ENCODE measurements at regions not wholly inside any gene's neighbourhood (a gene's known extent, or its start where the extent isn't known, plus 50 kb on each side); places are given as distances from the start of the nearest gene placed in this dataset.

DNA sequence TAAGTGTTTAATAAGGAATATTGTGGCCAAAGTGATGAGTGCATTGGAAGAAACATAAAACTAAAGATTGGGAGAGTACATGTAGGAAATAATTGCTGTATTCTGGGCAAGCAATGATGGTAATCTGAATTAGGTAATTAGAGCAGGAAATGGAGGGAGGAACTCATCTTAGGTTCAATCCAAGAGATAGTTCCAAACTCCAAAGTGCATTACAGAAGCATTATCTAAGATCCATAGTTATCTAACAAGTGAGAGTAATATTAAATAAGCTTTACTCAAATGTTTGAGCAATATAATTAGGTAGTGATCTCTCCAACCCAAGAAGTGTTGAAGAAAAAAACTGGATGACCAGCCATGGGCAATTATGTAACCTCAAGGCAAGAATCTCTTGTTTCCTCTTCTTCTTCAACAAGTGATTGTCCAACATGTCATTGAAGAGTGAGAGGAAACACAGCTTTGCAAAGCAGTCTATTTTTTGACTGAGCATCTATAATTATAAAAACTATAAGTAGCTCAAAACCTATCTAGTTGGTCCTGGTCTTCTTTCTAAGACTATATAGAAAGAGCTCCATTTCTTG is 181.2 kb upstream of the TNFAIP3 start:
- in situ Hi-C loops (cut with MboI; ENCODE audit: low sequenced_read_pairs), result loop anchor here (25.0 kb wide), 1 partner anchor 426 kb away; the partner anchor contains the start of gene PERP

GRCh38 chr6:137687818-137688217 is 179.2 kb upstream of the TNFAIP3 start:
- in situ Hi-C loops (cut with MboI; ENCODE audit: low sequenced_read_pairs), result loop anchor here (25.0 kb wide), 1 partner anchor 424 kb away; the partner anchor contains the start of gene PERP

DNA sequence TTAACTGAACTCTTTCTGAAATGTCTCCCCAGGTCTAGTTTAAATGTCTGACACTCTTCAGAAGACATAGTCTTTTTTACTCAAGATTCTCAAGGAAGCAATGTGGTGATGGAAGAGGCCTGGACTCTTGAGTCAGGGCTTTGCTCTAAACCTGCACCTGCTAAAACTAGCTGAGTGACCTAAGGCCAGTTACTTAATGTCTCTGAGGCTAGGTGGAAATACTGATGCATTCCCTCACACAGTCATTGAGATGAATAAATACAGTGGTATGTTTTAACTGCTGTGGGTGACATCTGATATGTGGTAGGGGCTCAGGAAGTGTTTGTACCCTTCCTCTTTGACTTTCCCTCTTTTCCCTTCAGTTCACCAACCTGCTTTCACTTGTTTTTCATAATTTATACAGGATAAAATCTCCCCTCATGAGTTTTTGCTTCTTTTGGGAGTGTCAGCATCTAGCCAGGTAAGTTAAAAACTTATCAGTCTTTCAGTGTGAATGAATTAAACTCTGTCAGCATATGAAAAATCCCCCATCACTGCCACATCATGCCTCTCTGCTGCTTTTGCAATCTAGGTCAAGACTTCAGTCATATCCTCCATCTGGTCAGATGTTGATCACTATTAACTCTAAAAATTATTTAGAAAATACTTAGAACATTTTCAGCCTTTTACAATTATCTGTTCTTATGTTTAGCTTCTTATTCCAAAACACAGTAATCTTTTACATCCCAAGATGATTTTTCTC is 178.7 kb upstream of the TNFAIP3 start:
- in situ Hi-C loops (cut with MboI; ENCODE audit: low sequenced_read_pairs), result loop anchor here (25.0 kb wide), 1 partner anchor 424 kb away; the partner anchor contains the start of gene PERP

GRCh38 chr6:137689377-137689776 is 177.7 kb upstream of the TNFAIP3 start:
- in situ Hi-C loops (cut with MboI; ENCODE audit: low sequenced_read_pairs), result loop anchor here (25.0 kb wide), 1 partner anchor 423 kb away; the partner anchor contains the start of gene PERP

DNA sequence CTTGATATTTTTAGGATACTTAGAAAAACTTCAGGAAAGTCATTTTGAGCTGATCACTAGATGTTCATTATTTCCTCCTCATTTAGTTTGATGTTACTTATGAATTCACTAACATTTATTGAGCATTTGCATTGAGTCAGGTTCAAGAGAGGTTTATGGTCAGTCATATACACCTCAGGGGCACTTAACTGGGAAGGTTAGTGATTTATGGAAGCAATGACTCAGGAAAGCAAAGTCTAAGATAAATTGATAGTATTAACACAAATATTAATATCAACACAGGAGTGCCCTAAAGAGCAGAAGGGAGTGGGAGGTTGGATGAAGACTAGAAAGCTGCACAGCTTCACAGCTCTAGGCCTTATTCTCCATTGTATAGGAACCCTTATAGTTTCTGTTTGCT is 177.0 kb upstream of the TNFAIP3 start:
- in situ Hi-C loops (cut with MboI; ENCODE audit: low sequenced_read_pairs), result loop anchor here (25.0 kb wide), 1 partner anchor 422 kb away; the partner anchor contains the start of gene PERP

- in situ Hi-C loops (cut with MboI; ENCODE audit: low sequenced_read_pairs), result loop anchor here (25.0 kb wide), 1 partner anchor 422 kb away; the partner anchor contains the start of gene PERP
These were observed 176.3 kb upstream of the TNFAIP3 start for GRCh38 chr6:137690721-137691120.

- in situ Hi-C loops (cut with MboI; ENCODE audit: low sequenced_read_pairs), result loop anchor here (25.0 kb wide), 1 partner anchor 420 kb away; the partner anchor contains the start of gene PERP
These were observed 174.8 kb upstream of the TNFAIP3 start for GRCh38 chr6:137692308-137692707.

DNA sequence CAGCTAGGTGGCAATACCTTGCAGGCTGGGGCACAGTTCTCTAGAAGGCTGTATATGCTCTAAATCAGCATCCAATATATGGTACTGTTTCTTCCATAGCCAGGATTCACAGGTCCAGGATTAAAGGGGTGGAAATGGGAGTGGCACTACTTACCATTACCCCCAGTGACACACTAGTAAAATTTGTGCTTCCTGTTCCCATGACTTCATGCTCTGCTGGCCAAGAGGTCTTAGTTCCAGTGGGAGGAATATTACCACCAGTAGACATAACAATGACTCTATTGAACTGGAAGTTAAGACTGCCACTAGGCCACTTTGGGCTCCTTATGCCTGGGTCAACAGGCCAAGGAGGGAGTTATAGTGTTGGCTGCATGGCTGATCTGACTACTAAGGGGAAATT is 174.3 kb upstream of the TNFAIP3 start:
- in situ Hi-C loops (cut with MboI; ENCODE audit: low sequenced_read_pairs), result loop anchor here (25.0 kb wide), 1 partner anchor 419 kb away; the partner anchor contains the start of gene PERP

DNA sequence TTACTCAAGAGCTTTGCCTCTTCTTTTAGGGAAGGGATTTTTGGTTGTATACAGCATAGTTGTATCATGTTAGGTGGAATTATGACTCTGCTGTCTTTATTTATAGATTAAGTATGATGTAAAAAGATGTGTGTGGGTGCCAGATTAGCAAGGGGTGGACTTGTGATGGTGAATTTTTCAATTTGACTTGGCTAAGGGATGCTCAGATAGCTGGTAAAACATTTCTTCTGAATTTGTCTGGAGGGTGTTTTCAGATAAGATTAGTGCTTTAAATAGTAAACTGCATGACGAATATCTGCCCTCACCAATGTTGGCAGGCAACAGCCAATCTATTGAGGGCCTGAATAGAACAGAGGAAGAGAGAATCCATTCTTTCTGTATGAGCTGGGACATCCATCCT is 173.3 kb upstream of the TNFAIP3 start:
- in situ Hi-C loops (cut with MboI; ENCODE audit: low sequenced_read_pairs), result loop anchor here (25.0 kb wide), 1 partner anchor 419 kb away; the partner anchor contains the start of gene PERP

DNA sequence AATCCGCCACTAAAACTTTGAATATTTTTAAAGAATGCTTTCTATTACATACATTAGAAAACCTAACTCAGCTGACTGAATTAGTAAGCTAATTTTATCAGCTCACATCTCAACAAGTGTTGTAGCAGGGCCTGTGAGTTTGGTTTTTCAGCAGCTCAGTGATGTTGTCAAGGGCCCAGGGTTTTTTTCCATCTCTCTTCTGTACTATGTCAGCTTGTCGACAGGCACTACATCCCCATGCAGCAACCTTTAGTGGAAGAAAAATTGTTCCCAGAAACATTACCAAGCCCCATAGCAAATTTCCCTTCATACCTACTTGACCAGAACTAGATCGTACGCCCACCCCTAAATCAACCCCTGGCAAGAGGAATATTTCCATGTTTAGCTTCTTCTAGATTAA is 170.3 kb upstream of the TNFAIP3 start:
- in situ Hi-C loops (cut with MboI; ENCODE audit: low sequenced_read_pairs), result loop anchor here (25.0 kb wide), 1 partner anchor 416 kb away; the partner anchor contains the start of gene PERP

DNA sequence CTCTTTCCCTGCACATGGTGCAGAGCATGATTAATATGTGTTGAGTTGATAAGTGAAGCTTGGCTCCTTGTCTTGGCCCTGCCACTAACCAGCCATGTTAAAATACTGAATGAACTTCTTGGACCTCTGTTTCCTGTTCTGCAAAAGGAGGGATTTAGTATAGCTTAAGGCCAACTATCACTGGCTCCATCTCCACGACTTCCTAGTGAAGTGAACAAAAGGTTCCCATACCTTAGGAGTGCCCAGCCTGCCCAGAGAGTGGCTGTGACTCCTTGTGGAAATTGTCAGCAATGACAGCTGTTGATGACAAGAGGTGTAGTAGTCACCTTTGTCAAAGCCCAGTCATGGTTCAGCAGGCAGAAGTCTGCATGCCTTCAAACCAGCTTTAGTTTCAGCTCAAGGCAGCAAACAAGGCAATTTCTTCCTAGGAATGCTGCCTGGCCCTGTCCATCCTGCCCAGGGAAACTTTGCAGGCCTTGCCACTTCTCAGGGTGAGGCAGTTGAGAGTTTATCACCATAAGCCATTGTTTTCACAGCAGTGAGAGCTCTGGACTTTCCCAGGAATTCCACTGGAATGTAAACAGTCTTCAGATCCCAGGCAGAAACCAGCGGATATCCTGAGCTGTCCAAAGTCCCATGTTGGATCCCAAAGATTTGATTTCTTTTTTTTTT is 169.7 kb upstream of the TNFAIP3 start:
- in situ Hi-C loops (cut with MboI; ENCODE audit: low sequenced_read_pairs), result loop anchor here (25.0 kb wide), 1 partner anchor 415 kb away; the partner anchor contains the start of gene PERP

GRCh38 chr6:137698636-137699030 is 168.4 kb upstream of the TNFAIP3 start:
- in situ Hi-C loops (cut with MboI; ENCODE audit: low sequenced_read_pairs), result loop anchor here (25.0 kb wide), 1 partner anchor 414 kb away; the partner anchor contains the start of gene PERP

DNA sequence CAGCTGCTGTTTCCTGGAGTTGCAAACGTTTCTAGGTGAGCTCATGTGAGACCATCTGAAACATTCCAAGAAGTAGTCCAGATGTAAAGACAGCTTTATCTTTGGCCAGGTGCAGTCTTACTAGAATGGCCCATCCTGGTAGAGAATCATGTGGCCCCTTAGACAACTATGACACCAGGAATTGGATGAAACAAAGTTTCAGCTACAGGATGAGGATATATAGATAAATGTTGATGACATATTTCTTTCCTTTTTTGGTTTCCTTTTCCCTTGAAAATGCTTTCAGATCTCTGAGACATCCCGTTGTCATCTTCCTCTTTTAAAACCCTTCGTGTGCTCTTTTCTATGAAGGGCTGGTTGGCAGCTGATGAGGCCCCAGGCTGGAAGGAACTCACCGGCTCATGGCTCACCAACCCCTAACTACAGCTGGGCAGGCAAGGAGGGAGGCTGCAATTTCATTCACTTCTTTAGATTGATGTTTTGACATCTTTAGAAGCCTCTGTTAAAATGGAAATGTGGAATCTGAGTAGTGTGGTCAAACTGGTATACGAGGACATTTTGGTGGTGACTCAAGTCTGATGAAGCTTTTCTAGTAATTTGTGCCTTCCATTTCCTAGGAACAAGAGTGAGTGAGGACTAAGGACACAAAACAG is 167.9 kb upstream of the TNFAIP3 start:
- in situ Hi-C loops (cut with MboI; ENCODE audit: low sequenced_read_pairs), result loop anchor here (25.0 kb wide), 1 partner anchor 413 kb away; the partner anchor contains the start of gene PERP

DNA sequence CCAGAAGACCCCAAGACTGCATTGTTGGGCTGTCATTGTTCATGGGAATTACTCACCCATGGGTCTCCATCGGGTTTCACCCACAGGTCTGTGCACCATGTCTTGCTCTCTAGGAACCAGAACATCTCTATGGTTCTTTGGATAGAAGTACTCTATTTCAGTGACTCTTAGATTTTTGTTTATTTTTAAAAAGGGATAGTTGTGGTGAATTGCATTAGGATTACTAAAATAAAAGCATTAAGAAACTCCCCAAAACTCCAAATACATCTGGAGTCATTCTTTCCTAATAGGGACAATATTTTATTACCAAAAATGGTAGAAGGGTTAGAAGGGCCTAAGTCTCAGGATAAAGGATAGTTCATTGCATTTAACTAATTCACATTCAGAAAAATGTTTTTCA is 166.9 kb upstream of the TNFAIP3 start:
- in situ Hi-C loops (cut with MboI; ENCODE audit: low sequenced_read_pairs), result loop anchor here (10.0 kb wide), 1 partner anchor 305 kb away; no protein-coding TSS in a partner anchor

- in situ Hi-C loops (cut with MboI; ENCODE audit: low sequenced_read_pairs), result loop anchor here (10.0 kb wide), 1 partner anchor 304 kb away; no protein-coding TSS in a partner anchor
These were observed 166.1 kb upstream of the TNFAIP3 start for GRCh38 chr6:137700751-137701477.

DNA sequence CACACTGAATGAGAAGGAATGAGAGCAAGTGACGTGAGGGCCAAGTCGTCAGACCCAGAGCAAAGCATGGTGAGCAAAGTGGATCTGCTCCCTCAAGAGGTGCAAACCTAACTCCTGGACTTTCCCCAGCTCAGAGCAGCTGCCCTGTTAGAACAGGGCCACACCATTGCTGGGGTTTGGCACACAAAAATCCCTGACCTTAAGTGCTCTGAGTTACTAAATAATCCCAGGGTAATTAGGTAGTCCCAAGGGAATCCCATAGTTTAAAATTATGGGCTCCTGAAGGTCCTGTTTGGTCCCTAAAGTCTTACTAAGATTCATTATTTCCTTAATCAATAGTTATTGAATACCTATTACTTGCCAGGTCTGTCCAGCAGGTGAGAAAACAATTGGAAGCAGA is 165.1 kb upstream of the TNFAIP3 start:
- in situ Hi-C loops (cut with MboI; ENCODE audit: low sequenced_read_pairs), result loop anchor here (10.0 kb wide), 1 partner anchor 303 kb away; no protein-coding TSS in a partner anchor

DNA sequence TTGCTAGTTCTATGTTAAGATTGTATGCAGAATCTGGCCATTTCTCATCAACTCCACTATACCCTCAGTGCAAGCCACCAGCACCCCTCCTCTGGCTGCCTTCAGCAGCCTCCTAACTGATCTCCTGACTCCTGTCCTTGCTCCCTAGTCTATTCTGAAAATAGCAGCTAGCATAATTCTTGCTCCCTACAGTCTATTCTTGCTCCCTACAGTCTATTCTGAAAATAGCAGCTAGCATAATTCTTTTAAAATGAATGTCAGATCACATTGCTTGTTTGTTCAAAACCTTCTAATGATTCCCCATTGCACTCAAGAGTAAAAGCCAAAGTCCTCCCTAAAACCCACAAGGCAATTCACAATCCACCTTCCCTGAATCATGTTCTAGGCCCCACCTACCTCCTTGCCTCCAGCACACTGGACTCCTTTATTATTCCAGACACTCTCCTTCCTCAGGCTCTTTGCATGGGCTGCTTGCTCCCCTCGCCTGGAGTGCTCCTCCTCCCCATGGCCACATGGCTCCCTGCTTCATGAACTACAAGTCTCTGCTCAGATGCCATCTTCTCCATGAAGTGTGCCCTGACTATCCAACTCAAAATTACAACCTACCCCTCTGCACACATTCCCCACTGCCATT is 164.2 kb upstream of the TNFAIP3 start:
- in situ Hi-C loops (cut with MboI; ENCODE audit: low sequenced_read_pairs), result loop anchor here (10.0 kb wide), 1 partner anchor 302 kb away; no protein-coding TSS in a partner anchor

GRCh38 chr6:137704802-137705159 is 162.3 kb upstream of the TNFAIP3 start:
- in situ Hi-C loops (cut with MboI; ENCODE audit: low sequenced_read_pairs), result loop anchor here (5.0 to 10.0 kb wide), 2 partner anchors 238 to 300 kb away; no protein-coding TSS in a partner anchor
